22Rv1 (cell line): ENCODE measurements at regions not wholly inside any gene's neighbourhood (a gene's known extent, or its start where the extent isn't known, plus 50 kb on each side); places are given as distances from the start of the nearest gene placed in this dataset.

Experiments used
- CTCF ChIP-seq: fragments of 450-650 bp; IDR thresholded peaks from 2 replicates; pipeline ENCODE4 v1.5.1; 2017; ENCODE audit warnings: mild to moderate bottlenecking
- ZFX ChIP-seq: fragments of 450-650 bp; IDR thresholded peaks from 2 replicates; pipeline ENCODE4 v1.6.1; 2017; ENCODE audit warnings: antibody characterized with exemption, borderline replicate concordance

- TF ChIP-seq CTCF = no peak
- no peak for TF ChIP-seq ZFX
Measured at GRCh38 chr6:134864558-134864957, 85.3 kb downstream of the ALDH8A1 start.
